B cell (primary cell): ENCODE measurements at regions not wholly inside any gene's neighbourhood (a gene's known extent, or its start where the extent isn't known, plus 50 kb on each side); places are given as distances from the start of the nearest gene placed in this dataset.

ENCODE experiments used
- CTCF ChIP-seq: fragments of 200-600 bp; IDR thresholded peaks from one replicate; pipeline ENCODE4 v1.8.0; 2022; ENCODE audit warnings: antibody characterized with exemption, mild to moderate bottlenecking
- EZH2 ChIP-seq: IDR thresholded peaks from 2 replicates; pipeline ENCODE4 v1.6.1; 2012; ENCODE audit warnings: borderline replicate concordance, low read depth, mild to moderate bottlenecking, moderate library complexity, low read length; ENCODE audit not compliant: insufficient read depth, poor library complexity, severe bottlenecking

GRCh38 chr20:57987659-57988058 lies 240.8 kb downstream of the ANKRD60 start:
- TF ChIP-seq CTCF = no peak
- no peak for TF ChIP-seq EZH2
